ENCODE measurements at regions not wholly inside any gene's neighbourhood (a gene's known extent, or its start where the extent isn't known, plus 50 kb on each side); places are given as distances from the start of the nearest gene placed in this dataset.

DNA sequence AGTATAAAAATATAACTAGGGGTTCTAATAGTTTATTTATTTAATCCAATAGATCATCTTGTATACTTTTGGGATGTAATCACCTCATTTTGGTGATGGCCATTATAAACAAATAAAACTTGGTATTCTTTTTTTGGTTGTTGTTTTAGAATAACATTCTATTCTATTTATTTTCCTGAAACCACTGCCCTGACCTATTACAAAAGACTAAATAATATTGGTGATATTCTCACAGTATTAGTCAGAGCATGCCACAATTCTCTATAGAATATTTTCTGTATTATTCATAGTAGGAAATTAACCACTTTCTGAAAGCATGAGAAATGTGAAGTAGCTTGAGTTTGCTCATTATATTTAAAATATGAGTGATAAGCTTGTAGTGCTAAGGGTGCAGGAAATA lies 54.1 kb upstream of the LRRC7 start:
- Histone ChIP-seq H3K27me3 (no peaks in the 10 kb centered on the region), H3K9me3 (no peaks in the 10 kb centered on the region), H3K4me1 (no peaks in the 10 kb centered on the region), H3K27ac (no peak overlapping the region), H3K4me3 (no peak overlapping the region), H3K36me3 (no peaks in the 10 kb centered on the region)
- TF ChIP-seq, protein P1, sequence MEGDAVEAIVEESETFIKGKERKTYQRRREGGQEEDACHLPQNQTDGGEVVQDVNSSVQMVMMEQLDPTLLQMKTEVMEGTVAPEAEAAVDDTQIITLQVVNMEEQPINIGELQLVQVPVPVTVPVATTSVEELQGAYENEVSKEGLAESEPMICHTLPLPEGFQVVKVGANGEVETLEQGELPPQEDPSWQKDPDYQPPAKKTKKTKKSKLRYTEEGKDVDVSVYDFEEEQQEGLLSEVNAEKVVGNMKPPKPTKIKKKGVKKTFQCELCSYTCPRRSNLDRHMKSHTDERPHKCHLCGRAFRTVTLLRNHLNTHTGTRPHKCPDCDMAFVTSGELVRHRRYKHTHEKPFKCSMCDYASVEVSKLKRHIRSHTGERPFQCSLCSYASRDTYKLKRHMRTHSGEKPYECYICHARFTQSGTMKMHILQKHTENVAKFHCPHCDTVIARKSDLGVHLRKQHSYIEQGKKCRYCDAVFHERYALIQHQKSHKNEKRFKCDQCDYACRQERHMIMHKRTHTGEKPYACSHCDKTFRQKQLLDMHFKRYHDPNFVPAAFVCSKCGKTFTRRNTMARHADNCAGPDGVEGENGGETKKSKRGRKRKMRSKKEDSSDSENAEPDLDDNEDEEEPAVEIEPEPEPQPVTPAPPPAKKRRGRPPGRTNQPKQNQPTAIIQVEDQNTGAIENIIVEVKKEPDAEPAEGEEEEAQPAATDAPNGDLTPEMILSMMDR (IDR thresholded peaks at IDR 0.05), result no peak
- ATAC-seq, result no peak
- DNase-seq, result no peak
- intact Hi-C loops (cut with DNase I), result no loop called here

All from heart right ventricle (tissue), 15 donors.